Spleen (tissue), 11 donors: ENCODE measurements at regions not wholly inside any gene's neighbourhood (a gene's known extent, or its start where the extent isn't known, plus 50 kb on each side); places are given as distances from the start of the nearest gene placed in this dataset.

Source experiments
- DNase-seq: peaks from one replicate; pipeline ENCODE4 v3.0.0-alpha.2; 2020
- H3K27ac ChIP-seq, 8 donors: fragments of 200-600 bp; sonication (generic) in 7 of 8; 1 replicate in 4 of 8; 2 replicates in 4 of 8; pipeline versions ENCODE4 v1.5.0 to v1.8.0; 2016 to 2021; ENCODE audit warnings: inconsistent platforms in 4 of 8, mild to moderate bottlenecking in 4 of 8, moderate library complexity in 1 of 8
- H3K27me3 ChIP-seq, 7 donors: fragments of 200-600 bp; sonication (generic) in 6 of 7; replicated peaks in 1 of 7; 1 replicate in 4 of 7; 2 replicates in 3 of 7; pipeline versions ENCODE4 v1.5.0 to v1.8.0; 2016 to 2021; ENCODE audit warnings: inconsistent platforms in 3 of 7, mild to moderate bottlenecking in 1 of 7
- H3K36me3 ChIP-seq, 6 donors: fragments of 200-600 bp; sonication (generic) in 5 of 6; 1 replicate in 4 of 6; 2 replicates in 2 of 6; pipeline versions ENCODE4 v1.5.0 to v1.8.0; 2016 to 2021; ENCODE audit warnings: inconsistent platforms in 2 of 6
- H3K4me1 ChIP-seq, 6 donors: fragments of 200-600 bp; sonication (generic) in 5 of 6; 1 replicate in 3 of 6; 2 replicates in 3 of 6; pipeline versions ENCODE4 v1.5.0 to v1.8.0; 2016 to 2021; ENCODE audit warnings: inconsistent platforms in 3 of 6
- H3K4me3 ChIP-seq, 8 donors: fragments of 200-600 bp; sonication (generic) in 7 of 8; 1 replicate in 4 of 8; 2 replicates in 4 of 8; pipeline versions ENCODE4 v1.5.0 to v1.8.0; 2016 to 2021; ENCODE audit warnings: inconsistent platforms in 4 of 8, mild to moderate bottlenecking in 4 of 8, moderate library complexity in 2 of 8
- H3K9me3 ChIP-seq, 8 donors: fragments of 200-600 bp; sonication (generic) in 7 of 8; 1 replicate in 4 of 8; 2 replicates in 4 of 8; pipeline versions ENCODE4 v1.5.0 to v1.8.0; 2016 to 2021; ENCODE audit warnings: inconsistent platforms in 4 of 8
- POLR2A ChIP-seq, 3 donors: fragments of 450-650 bp; IDR thresholded peaks; one replicate each; pipeline ENCODE4 v1.5.1; 2017; ENCODE audit warnings: antibody characterized with exemption in 3 of 3, mild to moderate bottlenecking in 1 of 3
- POLR2AphosphoS5 ChIP-seq, 3 donors: sonication (generic); formaldehyde crosslinking; IDR thresholded peaks; one replicate each; pipeline ENCODE4 v1.5.1; 2017; ENCODE audit warnings: antibody characterized with exemption in 3 of 3
- WGBS, 5 donors: extraction: QIAGEN DNeasy Blood & Tissue Kit in 3 of 5; methylation state at CpG; one replicate each; pipeline versions ENCODE4 v1.1.5 to v1.1.7; 2013 to 2018; 5-methylcytosine and 5-hydroxymethylcytosine counted together
- intact Hi-C: fragments of 100-400 bp; cut with DNase I; formaldehyde crosslinking; loops from one replicate; pipeline ENCODE4 v1.15.0; 2023; ENCODE audit warnings: low total_unique reads
- TF ChIP-seq, protein P1 (sequence below), 11 experiments: fragments of 200-600 bp in 7 of 11; fragments of 450-650 bp in 4 of 11; sonication (generic) in 4 of 11; IDR thresholded peaks in 8 of 11; conservative IDR thresholded peaks in 3 of 11; 1 replicate in 7 of 11; 2 replicates in 4 of 11; pipeline versions ENCODE4 v1.4.0 to v1.8.0; 2016 to 2021; ENCODE audit warnings: antibody characterized with exemption in 11 of 11, inconsistent platforms in 4 of 11, mild to moderate bottlenecking in 1 of 11
- donor health status: healthy with polysubstance abuse.
- donor health status: DM: no; HTN: no; CAD: no; lungs with moderate emphysema.
- donor health status: DM: no; HTN: no; CAD: no.
- donor health status: Bipolar disorder and iron deficiency.
- donor health status: healthy.
- donor health status: DM: no; HTN: no; CAD: no.
- donor health status: DM: yes; HTN: yes; CAD: no.

DNA sequence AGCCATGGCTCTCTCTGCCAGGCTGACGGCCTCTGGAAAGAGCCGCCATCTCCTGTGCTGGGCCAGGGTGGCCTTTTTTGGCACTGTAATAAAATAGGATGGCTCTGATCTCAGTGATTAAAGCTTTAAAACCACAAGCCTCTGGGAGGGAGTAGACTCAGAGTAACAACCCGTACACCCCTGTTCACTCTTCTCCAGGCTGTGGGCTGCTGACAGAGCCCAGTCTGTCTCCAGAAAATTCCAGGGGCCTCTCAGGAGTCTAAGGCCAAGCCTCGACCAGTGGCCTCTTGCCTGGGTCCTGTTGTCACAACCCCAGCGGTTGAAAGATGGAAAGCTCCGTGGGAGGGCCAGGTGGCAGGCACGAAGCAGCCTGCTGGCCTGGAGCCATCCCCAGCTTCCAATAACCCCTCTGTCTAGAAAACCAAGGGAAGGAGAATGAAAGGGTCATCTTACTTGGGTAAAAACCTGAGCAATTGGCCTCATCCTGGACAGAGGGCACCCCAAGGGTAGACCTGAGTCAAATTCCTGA lies 286.7 kb upstream of the ZNF462 start:
- Histone ChIP-seq H3K27me3 (no peaks in the 10 kb centered on the region), H3K9me3 (peaks cover 0 to 79% (median 40%) of the 10 kb centered on the region in 8 donors), H3K4me1 (no peaks in the 10 kb centered on the region), H3K4me3 (no peak overlapping the region), H3K36me3 (no peaks in the 10 kb centered on the region), H3K27ac (no peak overlapping the region)
- 80 to 87% (median 84%) methylated on average over 6 to 7 of the region's 7 CpGs for WGBS, 5 donors
- no peak for TF ChIP-seq POLR2A (IDR thresholded peaks at IDR 0.05)
- no peak for TF ChIP-seq POLR2AphosphoS5 (IDR thresholded peaks at IDR 0.05)
- TF ChIP-seq, protein P1, sequence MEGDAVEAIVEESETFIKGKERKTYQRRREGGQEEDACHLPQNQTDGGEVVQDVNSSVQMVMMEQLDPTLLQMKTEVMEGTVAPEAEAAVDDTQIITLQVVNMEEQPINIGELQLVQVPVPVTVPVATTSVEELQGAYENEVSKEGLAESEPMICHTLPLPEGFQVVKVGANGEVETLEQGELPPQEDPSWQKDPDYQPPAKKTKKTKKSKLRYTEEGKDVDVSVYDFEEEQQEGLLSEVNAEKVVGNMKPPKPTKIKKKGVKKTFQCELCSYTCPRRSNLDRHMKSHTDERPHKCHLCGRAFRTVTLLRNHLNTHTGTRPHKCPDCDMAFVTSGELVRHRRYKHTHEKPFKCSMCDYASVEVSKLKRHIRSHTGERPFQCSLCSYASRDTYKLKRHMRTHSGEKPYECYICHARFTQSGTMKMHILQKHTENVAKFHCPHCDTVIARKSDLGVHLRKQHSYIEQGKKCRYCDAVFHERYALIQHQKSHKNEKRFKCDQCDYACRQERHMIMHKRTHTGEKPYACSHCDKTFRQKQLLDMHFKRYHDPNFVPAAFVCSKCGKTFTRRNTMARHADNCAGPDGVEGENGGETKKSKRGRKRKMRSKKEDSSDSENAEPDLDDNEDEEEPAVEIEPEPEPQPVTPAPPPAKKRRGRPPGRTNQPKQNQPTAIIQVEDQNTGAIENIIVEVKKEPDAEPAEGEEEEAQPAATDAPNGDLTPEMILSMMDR (IDR thresholded peaks at IDR 0.05 in 8 of 11, conservative IDR thresholded peaks at IDR 0.05 in 3 of 11): no peak
- intact Hi-C loops: no loop called here
- DNase-seq: no peak

DNA sequence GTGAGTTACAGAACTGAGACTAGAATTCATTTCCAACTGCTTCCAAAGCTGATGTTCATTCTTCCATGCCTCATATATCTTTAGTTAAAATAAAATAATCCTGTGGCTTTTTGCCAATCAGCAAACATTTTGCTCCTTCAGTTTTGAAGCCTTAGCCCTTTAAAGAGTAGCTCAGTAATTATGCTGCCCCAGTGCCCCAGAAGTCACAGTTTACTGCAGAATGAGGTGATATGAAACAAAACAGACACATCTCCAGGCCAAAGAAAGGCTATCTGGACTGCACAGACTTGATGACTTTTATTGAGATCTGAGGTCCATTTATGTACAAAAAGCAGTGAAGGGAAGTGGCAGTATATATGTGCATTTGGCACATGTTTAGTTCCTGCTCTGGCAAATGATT lies 285.8 kb upstream of the ZNF462 start:
- no peak for DNase-seq

DNA sequence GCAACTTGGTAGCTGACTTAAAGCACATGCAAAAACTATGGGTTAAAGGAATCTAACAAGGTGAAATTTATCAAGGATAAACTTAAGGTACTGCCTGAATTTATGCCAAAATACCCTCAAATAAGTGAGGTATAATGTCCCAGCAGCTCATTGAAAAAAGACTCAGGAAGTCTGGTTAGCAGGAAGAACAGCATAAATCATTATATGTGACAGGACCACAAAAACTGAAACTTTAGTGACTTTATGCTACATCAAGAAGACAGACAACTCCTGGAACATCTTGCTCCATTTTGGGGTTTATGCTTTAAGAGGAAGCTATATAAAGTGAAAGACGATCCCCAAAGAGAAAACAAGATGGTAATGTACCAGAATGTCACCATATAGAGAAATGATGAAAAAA lies 282.4 kb upstream of the ZNF462 start:
- 7 to 22% (median 12%) methylated on average over 1 of the region's 1 CpG for WGBS, 5 donors
- H3K27me3 ChIP-seq: no peaks in the 10 kb centered on the region
- H3K27ac ChIP-seq: no peak overlapping the region
- TF ChIP-seq POLR2AphosphoS5 (IDR thresholded peaks at IDR 0.05) (no peak), POLR2A (IDR thresholded peaks at IDR 0.05) (no peak)
- TF ChIP-seq, protein P1 (IDR thresholded peaks at IDR 0.05 in 8 of 11, conservative IDR thresholded peaks at IDR 0.05 in 3 of 11): no peak
- H3K9me3 ChIP-seq: peaks cover 0 to 59% (median 31%) of the 10 kb centered on the region in 8 donors
- no peak for DNase-seq
- no peak overlapping the region for H3K4me3 ChIP-seq
- intact Hi-C loops: no loop called here
- no peaks in the 10 kb centered on the region for H3K36me3 ChIP-seq
- no peaks in the 10 kb centered on the region for H3K4me1 ChIP-seq

More for the DNA sequence above, 285.8 kb upstream of the ZNF462 start:
- Histone ChIP-seq H3K4me1 (no peaks in the 10 kb centered on the region), H3K36me3 (no peaks in the 10 kb centered on the region), H3K4me3 (no peak overlapping the region), H3K9me3 (peaks cover 0 to 73% (median 36%) of the 10 kb centered on the region in 8 donors), H3K27ac (no peak overlapping the region), H3K27me3 (no peaks in the 10 kb centered on the region)
- TF ChIP-seq POLR2AphosphoS5 (IDR thresholded peaks at IDR 0.05) (no peak), POLR2A (IDR thresholded peaks at IDR 0.05) (no peak)
- TF ChIP-seq, protein P1 (IDR thresholded peaks at IDR 0.05 in 8 of 11, conservative IDR thresholded peaks at IDR 0.05 in 3 of 11): no peak
- intact Hi-C loops: no loop called here

DNA sequence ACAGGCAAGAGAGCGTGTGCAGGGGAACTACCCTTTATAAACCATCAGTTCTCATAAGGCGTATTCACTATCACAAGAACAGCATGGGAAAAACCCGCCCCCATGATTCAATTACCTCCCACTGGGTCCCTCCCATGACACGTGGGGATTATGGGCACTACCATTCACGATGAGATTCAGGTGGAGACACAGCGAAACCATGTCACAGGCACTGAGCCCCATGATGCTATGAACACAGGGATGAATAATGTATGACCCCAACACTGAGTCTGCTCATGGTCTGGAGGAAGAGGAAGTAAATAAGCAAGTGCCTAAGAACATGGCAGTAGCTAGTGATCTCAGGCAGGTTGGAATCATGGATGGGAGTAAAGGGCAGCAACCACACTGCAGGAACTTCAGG lies 281.0 kb upstream of the ZNF462 start:
- Histone ChIP-seq H3K9me3 (peaks cover 0 to 48% (median 31%) of the 10 kb centered on the region in 8 donors), H3K36me3 (no peaks in the 10 kb centered on the region), H3K27me3 (no peaks in the 10 kb centered on the region), H3K27ac (no peak overlapping the region), H3K4me1 (no peaks in the 10 kb centered on the region), H3K4me3 (no peak overlapping the region)
- no peak for TF ChIP-seq POLR2AphosphoS5 (IDR thresholded peaks at IDR 0.05)
- TF ChIP-seq, protein P1 (IDR thresholded peaks at IDR 0.05 in 8 of 11, conservative IDR thresholded peaks at IDR 0.05 in 3 of 11): no peak
- TF ChIP-seq POLR2A (IDR thresholded peaks at IDR 0.05): no peak
- intact Hi-C loops: no loop called here
- 86 to 93% (median 91%) methylated on average over 6 of the region's 6 CpGs for WGBS, 5 donors
- DNase-seq: no peak
